COLO829 (cell line): ENCODE measurements at regions not wholly inside any gene's neighbourhood (a gene's known extent, or its start where the extent isn't known, plus 50 kb on each side); places are given as distances from the start of the nearest gene placed in this dataset.
"Not testable (repeated sequence)": the region's sequence is repeated elsewhere in the genome, so short reads cannot be mapped to it uniquely, and the experiment has no call there.

Experiments used
- DNase-seq: peaks from one replicate; pipeline ENCODE4 v3.0.0; 2012; ENCODE audit warnings: low spot score

DNA sequence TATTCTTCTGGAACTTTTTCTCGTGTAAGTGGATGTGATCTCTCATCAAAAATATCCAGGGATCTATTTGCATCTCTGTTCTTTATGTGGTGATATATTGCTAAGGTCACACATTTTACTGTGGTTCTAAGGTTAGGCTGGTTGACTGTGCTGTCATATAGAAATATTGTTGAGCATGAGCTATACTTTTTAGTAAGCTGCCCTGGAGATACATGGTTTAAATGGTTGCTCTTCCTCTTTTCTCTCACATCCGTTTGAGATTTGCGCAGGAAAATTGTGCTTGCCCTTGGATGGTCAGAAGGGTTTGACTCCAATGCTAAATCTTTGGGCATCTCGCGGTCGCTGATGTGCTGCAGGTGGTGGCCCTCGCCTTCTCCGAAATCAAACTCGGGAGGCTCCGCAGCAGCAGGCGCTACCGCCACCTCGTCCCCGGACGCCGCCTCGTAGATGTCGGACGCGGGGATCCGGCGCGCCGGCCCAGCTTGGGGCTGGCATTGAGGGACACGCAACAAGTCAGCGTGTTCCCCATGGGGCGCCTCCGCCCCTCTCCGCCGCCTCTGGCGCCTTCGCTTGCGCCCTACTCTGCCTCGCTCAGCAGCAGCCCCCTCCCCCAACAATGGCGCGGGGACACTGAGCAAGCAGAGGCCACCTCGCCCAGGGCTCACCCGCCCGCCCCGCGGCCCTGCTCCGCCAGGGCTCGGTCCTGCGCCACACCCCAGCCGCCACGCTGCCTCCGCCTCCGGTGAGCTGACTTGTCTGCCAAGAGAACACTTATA lies 154.5 kb downstream of the MSN start:
- no peak for DNase-seq

DNA sequence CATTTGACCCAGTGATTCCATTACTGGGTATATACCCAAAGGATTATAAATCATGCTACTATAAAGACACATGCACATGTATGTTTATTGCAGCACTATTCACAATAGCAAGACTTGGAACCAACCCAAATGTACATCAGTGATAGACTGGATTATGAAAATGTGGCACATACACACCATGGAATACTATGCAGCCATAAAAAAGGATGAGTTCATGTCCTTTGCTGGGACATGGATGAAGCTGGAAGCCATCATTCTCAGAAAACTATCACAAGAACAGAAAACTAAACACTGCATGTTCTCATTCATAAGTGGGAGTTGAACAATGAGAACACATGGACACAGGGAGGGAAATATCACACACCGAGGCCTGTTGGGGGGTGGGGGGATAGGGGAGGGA lies 152.5 kb downstream of the MSN start:
- not testable (repeated sequence) for DNase-seq

DNA sequence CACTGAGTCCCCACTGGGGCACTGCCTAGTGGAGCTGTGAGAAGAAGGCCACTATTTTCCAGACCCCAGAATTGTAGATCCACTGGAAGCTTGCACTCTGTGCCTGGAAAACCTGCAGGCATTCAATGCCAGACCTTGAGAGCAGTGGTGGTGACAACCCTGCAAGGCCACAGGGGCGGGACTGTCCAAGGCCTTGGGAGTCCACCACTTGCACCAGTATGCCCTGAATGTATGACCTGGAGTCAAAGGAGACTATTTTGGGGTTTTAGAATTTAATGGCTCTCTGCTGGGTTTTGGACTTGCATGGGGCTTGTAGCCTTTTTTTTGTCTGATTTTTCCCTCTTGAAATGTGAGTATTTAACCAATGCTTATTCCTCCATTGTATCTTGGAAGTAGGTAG lies 145.8 kb downstream of the MSN start:
- no peak for DNase-seq

DNA sequence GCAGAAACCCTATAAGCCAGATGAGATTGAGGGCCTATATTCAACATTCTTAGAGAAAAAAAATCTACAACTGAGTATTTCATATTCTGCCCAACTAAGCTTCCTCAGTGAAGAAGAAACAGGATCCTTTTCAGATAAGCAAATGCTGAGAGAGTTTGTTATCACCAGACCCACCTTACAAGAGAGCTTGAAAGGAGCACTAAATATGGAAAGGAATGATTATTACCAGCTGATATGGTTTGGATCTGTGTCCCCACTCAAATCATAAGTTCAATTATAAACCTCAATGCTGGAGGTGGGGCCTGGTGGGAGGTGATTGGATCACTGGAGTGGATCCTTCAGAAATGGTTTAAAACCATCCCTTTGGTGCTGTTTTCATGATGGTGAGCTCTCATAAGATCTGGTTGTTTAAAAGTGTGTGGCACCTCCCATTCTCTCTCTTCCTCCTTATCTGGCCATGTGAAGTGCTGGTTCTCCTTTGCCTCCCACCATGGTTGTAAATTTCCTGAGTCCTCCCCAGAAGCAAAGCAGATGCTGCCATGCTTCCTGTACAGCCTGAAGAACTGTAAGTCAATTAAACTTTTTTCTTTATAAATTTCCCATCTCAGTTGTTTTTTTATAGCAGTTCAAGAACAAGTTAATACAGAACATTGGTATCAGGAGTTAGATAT lies 144.2 kb downstream of the MSN start:
- no peak for DNase-seq
